ENCODE measurements at regions not wholly inside any gene's neighbourhood (a gene's known extent, or its start where the extent isn't known, plus 50 kb on each side); places are given as distances from the start of the nearest gene placed in this dataset.

- no peak for DNase-seq (ENCODE audit: low read depth in 1 of 2, low spot score in 1 of 2)
- Histone ChIP-seq H3K4me1 (ENCODE audit: low read depth) (no peaks in the 10 kb centered on the region), H3K9me3 (ENCODE audit: low read depth) (no peaks in the 10 kb centered on the region), H3K27ac (no peak overlapping the region), H3K4me3 (no peak overlapping the region), H3K36me3 (no peaks in the 10 kb centered on the region), H3K27me3 (no peaks in the 10 kb centered on the region)
- TF ChIP-seq CTCF (IDR thresholded peaks at IDR 0.05; ENCODE audit: low read depth, low read length) = no peak
These were observed 152.4 kb downstream of the ACTL7B start for GRCh38 chr9:108703429-108703828.

- no peaks in the 10 kb centered on the region for H3K4me1 ChIP-seq (ENCODE audit: low read depth)
- H3K27me3 ChIP-seq = no peaks in the 10 kb centered on the region
- H3K9me3 ChIP-seq (ENCODE audit: low read depth) = no peaks in the 10 kb centered on the region
- no peaks in the 10 kb centered on the region for H3K36me3 ChIP-seq
- no peak for DNase-seq (ENCODE audit: low read depth in 1 of 2, low spot score in 1 of 2)
- H3K27ac ChIP-seq = no peak overlapping the region
- H3K4me3 ChIP-seq = no peak overlapping the region
- TF ChIP-seq CTCF (IDR thresholded peaks at IDR 0.05; ENCODE audit: low read depth, low read length) = no peak
These were observed 153.1 kb downstream of the ACTL7B start for GRCh38 chr9:108702681-108703080.

GRCh38 chr9:108698801-108699200 lies 157.0 kb downstream of the ACTL7B start:
- DNase-seq (ENCODE audit: low read depth in 1 of 2, low spot score in 1 of 2) = no peak
- H3K4me1 ChIP-seq (ENCODE audit: low read depth) = no peaks in the 10 kb centered on the region
- no peak overlapping the region for H3K27ac ChIP-seq
- H3K4me3 ChIP-seq = no peak overlapping the region
- H3K27me3 ChIP-seq = no peaks in the 10 kb centered on the region
- H3K36me3 ChIP-seq = no peaks in the 10 kb centered on the region
- no peak for TF ChIP-seq CTCF (IDR thresholded peaks at IDR 0.05; ENCODE audit: low read depth, low read length)
- no peaks in the 10 kb centered on the region for H3K9me3 ChIP-seq (ENCODE audit: low read depth)

- Histone ChIP-seq H3K36me3 (no peaks in the 10 kb centered on the region), H3K9me3 (ENCODE audit: low read depth) (no peaks in the 10 kb centered on the region), H3K4me1 (ENCODE audit: low read depth) (no peaks in the 10 kb centered on the region), H3K4me3 (no peak overlapping the region), H3K27ac (no peak overlapping the region), H3K27me3 (no peaks in the 10 kb centered on the region)
- TF ChIP-seq CTCF (IDR thresholded peaks at IDR 0.05; ENCODE audit: low read depth, low read length) = no peak
- no peak for DNase-seq (ENCODE audit: low read depth in 1 of 2, low spot score in 1 of 2)
These were observed 157.6 kb downstream of the ACTL7B start for GRCh38 chr9:108698231-108698630.

GRCh38 chr9:108696156-108696555 lies 159.6 kb downstream of the ACTL7B start:
- no peak for DNase-seq (ENCODE audit: low read depth in 1 of 2, low spot score in 1 of 2)
- Histone ChIP-seq H3K27me3 (no peaks in the 10 kb centered on the region), H3K36me3 (no peaks in the 10 kb centered on the region), H3K27ac (no peak overlapping the region), H3K4me1 (ENCODE audit: low read depth) (no peaks in the 10 kb centered on the region), H3K9me3 (ENCODE audit: low read depth) (no peaks in the 10 kb centered on the region), H3K4me3 (no peak overlapping the region)
- no peak for TF ChIP-seq CTCF (IDR thresholded peaks at IDR 0.05; ENCODE audit: low read depth, low read length)

- Histone ChIP-seq H3K4me3 (no peak overlapping the region), H3K4me1 (ENCODE audit: low read depth) (no peaks in the 10 kb centered on the region), H3K9me3 (ENCODE audit: low read depth) (no peaks in the 10 kb centered on the region), H3K27ac (no peak overlapping the region), H3K27me3 (no peaks in the 10 kb centered on the region), H3K36me3 (no peaks in the 10 kb centered on the region)
- no peak for DNase-seq (ENCODE audit: low read depth in 1 of 2, low spot score in 1 of 2)
- no peak for TF ChIP-seq CTCF (IDR thresholded peaks at IDR 0.05; ENCODE audit: low read depth, low read length)
These were observed 161.6 kb downstream of the ACTL7B start for GRCh38 chr9:108694170-108694569.
